ENCODE measurements at regions not wholly inside any gene's neighbourhood (a gene's known extent, or its start where the extent isn't known, plus 50 kb on each side); places are given as distances from the start of the nearest gene placed in this dataset.

- CTCF ChIA-PET, result no interaction called here
- peak; percentile 66 for DNase-seq
- TF ChIP-seq CTCF (conservative IDR thresholded peaks at IDR 0.05; ENCODE audit: low read depth, low read length) (peak; percentile 76), EZH2 (IDR thresholded peaks at IDR 0.05; ENCODE audit: low read length, unreplicated experiment) (no peak)
- intact Hi-C loops (cut with micrococcal nuclease), result no loop called here
- H3K36me3 ChIP-seq (ENCODE audit: low read depth, low read length), result no peaks in the 10 kb centered on the region
- no TSS peak for BruUV-seq (replicated peaks)
- H3K79me2 ChIP-seq (ENCODE audit: low read length), result no peaks in the 10 kb centered on the region
- H3K4me2 ChIP-seq (ENCODE audit: low read length), result no peak overlapping the region
- ATAC-seq, result peak; percentile 37; the same call in 1 of the 2 replicates
- H2AFZ ChIP-seq (ENCODE audit: low read length), result no peak overlapping the region
- no peaks in the 10 kb centered on the region for H3F3A ChIP-seq (ENCODE audit: low read length, unreplicated experiment)
- POLR2A ChIA-PET (ENCODE audit: unreplicated experiment), result no interaction called here
- no peaks in the 10 kb centered on the region for H3K9me3 ChIP-seq (ENCODE audit: low read length)
- no peaks in the 10 kb centered on the region for H3K4me1 ChIP-seq (ENCODE audit: insufficient read depth, low read length)
- no peaks in the 10 kb centered on the region for H4K20me1 ChIP-seq (ENCODE audit: low read length)
- no peaks in the 10 kb centered on the region for H3K27me3 ChIP-seq (ENCODE audit: low read length)
- H3K27ac ChIP-seq (ENCODE audit: low read length), result no peak overlapping the region
- no peak overlapping the region for H3K4me3 ChIP-seq (ENCODE audit: low read length)
- H3K9ac ChIP-seq (ENCODE audit: low read length), result no peak overlapping the region
- H3K9me2 ChIP-seq (replicated peaks; ENCODE audit: low read length), result no peaks in the 10 kb centered on the region
Observed at GRCh38 chrX:33434256-33435092, 223.1 kb upstream of the DMD start.

GRCh38 chrX:33416273-33416805, 205.0 kb upstream of the DMD start:
- no peak overlapping the region for H3K4me2 ChIP-seq (ENCODE audit: low read length)
- H3F3A ChIP-seq (ENCODE audit: low read length, unreplicated experiment), result no peaks in the 10 kb centered on the region
- no peaks in the 10 kb centered on the region for H3K9me2 ChIP-seq (replicated peaks; ENCODE audit: low read length)
- no peaks in the 10 kb centered on the region for H4K20me1 ChIP-seq (ENCODE audit: low read length)
- intact Hi-C loops (cut with micrococcal nuclease), result no loop called here
- ChIA-PET POLR2A (ENCODE audit: unreplicated experiment) (no interaction called here), CTCF (no interaction called here)
- ATAC-seq (no peak), DNase-seq (no peak)
- BruUV-seq (replicated peaks), result no TSS peak
- TF ChIP-seq EZH2phosphoT487 (IDR thresholded peaks at IDR 0.05; ENCODE audit: borderline replicate concordance, low read length) (no peak), EZH2 (IDR thresholded peaks at IDR 0.05; ENCODE audit: low read length, unreplicated experiment) (no peak), CTCF (conservative IDR thresholded peaks at IDR 0.05; ENCODE audit: low read depth, low read length) (no peak)
- H2AFZ ChIP-seq (ENCODE audit: low read length), result no peak overlapping the region
- H3K4me1 ChIP-seq (ENCODE audit: insufficient read depth, low read length), result no peaks in the 10 kb centered on the region
- H3K27me3 ChIP-seq (ENCODE audit: low read length), result no peaks in the 10 kb centered on the region
- no peaks in the 10 kb centered on the region for H3K79me2 ChIP-seq (ENCODE audit: low read length)
- H3K36me3 ChIP-seq (ENCODE audit: low read depth, low read length), result no peaks in the 10 kb centered on the region
- no peak overlapping the region for H3K27ac ChIP-seq (ENCODE audit: low read length)
- H3K9ac ChIP-seq (ENCODE audit: low read length), result no peak overlapping the region
- H3K4me3 ChIP-seq (ENCODE audit: low read length), result no peak overlapping the region
- H3K9me3 ChIP-seq (ENCODE audit: low read length), result no peaks in the 10 kb centered on the region

GRCh38 chrX:33415459-33415858, 204.1 kb upstream of the DMD start:
- H3K27me3 ChIP-seq (ENCODE audit: low read length), result no peaks in the 10 kb centered on the region
- H3K9ac ChIP-seq (ENCODE audit: low read length), result no peak overlapping the region
- no peaks in the 10 kb centered on the region for H3K4me1 ChIP-seq (ENCODE audit: insufficient read depth, low read length)
- POLR2A ChIA-PET (ENCODE audit: unreplicated experiment), result no interaction called here
- ATAC-seq, result no peak
- H3K4me3 ChIP-seq (ENCODE audit: low read length), result no peak overlapping the region
- no peaks in the 10 kb centered on the region for H3K9me3 ChIP-seq (ENCODE audit: low read length)
- no peak for TF ChIP-seq CTCF (conservative IDR thresholded peaks at IDR 0.05; ENCODE audit: low read depth, low read length)
- TF ChIP-seq EZH2 (IDR thresholded peaks at IDR 0.05; ENCODE audit: low read length, unreplicated experiment), result no peak
- TF ChIP-seq EZH2phosphoT487 (IDR thresholded peaks at IDR 0.05; ENCODE audit: borderline replicate concordance, low read length), result no peak
- no peaks in the 10 kb centered on the region for H4K20me1 ChIP-seq (ENCODE audit: low read length)
- BruUV-seq (replicated peaks), result no TSS peak
- no peak for DNase-seq
- H3K79me2 ChIP-seq (ENCODE audit: low read length), result no peaks in the 10 kb centered on the region
- H3K9me2 ChIP-seq (replicated peaks; ENCODE audit: low read length), result no peaks in the 10 kb centered on the region
- no peaks in the 10 kb centered on the region for H3F3A ChIP-seq (ENCODE audit: low read length, unreplicated experiment)
- CTCF ChIA-PET, result no interaction called here
- no peaks in the 10 kb centered on the region for H3K36me3 ChIP-seq (ENCODE audit: low read depth, low read length)
- no peak overlapping the region for H2AFZ ChIP-seq (ENCODE audit: low read length)
- no peak overlapping the region for H3K4me2 ChIP-seq (ENCODE audit: low read length)
- H3K27ac ChIP-seq (ENCODE audit: low read length), result no peak overlapping the region
- intact Hi-C loops (cut with micrococcal nuclease), result no loop called here

Data from PC-3 (cell line).